GM21381 (cell line): ENCODE measurements at regions not wholly inside any gene's neighbourhood (a gene's known extent, or its start where the extent isn't known, plus 50 kb on each side); places are given as distances from the start of the nearest gene placed in this dataset.

Experiments used
- ATAC-seq: cut with Tn5 transposase; IDR thresholded peaks from one replicate; pipeline ENCODE4 v1.9.1; 2021; ENCODE audit warnings: mild to moderate bottlenecking, moderate library complexity; ENCODE audit not compliant: unreplicated experiment

DNA sequence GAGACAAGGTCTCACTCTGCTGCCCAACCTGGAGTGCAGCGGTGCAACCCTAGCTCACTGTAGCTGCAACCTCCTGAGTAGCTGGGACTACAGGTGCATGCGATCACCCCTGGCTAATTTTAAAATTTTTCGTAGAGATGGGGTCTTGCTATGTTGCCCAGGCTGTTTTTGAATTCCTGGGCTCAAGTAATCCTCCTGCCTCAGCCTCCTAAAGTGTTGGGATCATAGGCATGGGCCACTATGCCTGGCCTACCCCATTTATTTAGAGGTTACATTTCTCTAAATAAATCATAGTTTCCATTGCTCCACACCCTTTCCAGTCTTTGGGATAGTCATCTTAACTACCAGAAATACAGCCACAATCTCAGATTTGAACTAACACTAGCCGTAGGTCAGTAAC is 134.7 kb upstream of the CITED2 start:
- no peak for ATAC-seq

DNA sequence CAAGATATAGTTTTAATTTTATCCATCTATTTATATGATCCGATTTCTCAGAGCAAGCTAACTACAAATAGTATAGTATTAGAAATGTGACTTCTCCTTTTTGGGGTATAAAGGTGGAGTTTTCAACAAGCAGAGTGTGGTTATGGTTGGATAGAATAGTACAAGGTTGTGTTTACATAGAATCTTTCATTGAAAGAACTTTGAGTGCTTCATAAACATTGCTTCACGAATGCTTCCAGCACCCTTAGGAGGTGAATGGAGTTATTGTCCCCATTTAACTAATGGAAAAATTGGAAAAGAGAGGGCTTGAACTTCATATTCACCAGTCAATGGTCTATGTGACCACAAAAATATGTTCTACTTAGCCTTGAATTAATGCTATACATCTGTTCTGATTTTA is 134.1 kb upstream of the CITED2 start:
- no peak for ATAC-seq

- no peak for ATAC-seq
Observed at GRCh38 chr6:139508023-139508422, 133.6 kb upstream of the CITED2 start.

- no peak for ATAC-seq
Observed at GRCh38 chr6:139500977-139501376, 126.5 kb upstream of the CITED2 start.

DNA sequence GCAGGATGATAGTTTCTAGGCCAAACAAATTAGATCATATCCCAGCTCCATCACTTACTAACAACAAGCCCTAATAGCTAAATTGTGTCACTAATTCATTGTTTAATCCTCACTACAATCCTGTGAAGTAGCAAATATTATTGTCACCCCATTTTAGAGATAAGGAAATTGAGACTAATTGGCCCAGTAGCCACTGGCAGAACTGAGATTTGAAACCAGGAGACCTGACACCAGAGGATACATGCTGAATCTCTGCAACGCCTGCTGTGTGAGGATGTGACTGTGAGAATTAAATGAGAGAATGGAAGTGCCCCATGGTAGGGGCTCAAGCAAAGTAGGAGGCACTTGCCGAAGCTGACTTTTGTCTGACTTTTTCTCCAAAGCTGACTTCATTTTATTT is 124.3 kb upstream of the CITED2 start:
- no peak for ATAC-seq

GRCh38 chr6:139497345-139497961 is 123.0 kb upstream of the CITED2 start:
- no peak for ATAC-seq

DNA sequence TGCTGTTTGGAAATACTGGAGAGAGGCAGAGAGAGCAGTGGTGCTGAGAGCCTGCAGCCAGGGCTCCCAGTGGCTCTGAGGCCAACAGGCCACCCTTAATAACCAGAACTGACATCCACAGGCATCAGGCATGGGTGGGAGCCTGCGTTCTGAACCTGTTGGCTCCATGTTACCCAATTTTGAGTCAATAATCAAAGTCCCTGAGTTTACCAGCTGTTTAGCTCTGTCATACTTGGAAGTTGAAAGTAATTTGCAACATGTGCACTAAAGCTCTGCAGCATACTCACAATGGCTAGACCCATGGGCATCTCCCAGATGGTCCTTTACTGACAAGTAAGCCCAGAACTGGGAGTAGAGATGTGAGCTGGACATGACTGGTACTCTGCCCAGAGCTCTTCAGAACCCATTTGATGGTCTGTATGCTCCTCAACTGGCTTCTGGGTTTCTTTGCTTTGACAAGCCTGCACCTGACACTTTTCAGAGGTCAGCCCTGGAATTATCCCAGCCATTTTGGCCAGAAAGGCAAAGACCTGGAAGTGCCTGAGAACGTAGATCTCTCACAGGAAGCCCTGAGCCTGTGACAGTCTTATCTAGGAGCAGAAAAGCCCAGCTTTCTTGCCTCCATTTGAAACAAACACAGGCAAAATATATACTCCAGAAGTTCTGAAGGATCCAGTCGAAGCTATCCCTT is 122.4 kb upstream of the CITED2 start:
- no peak for ATAC-seq

DNA sequence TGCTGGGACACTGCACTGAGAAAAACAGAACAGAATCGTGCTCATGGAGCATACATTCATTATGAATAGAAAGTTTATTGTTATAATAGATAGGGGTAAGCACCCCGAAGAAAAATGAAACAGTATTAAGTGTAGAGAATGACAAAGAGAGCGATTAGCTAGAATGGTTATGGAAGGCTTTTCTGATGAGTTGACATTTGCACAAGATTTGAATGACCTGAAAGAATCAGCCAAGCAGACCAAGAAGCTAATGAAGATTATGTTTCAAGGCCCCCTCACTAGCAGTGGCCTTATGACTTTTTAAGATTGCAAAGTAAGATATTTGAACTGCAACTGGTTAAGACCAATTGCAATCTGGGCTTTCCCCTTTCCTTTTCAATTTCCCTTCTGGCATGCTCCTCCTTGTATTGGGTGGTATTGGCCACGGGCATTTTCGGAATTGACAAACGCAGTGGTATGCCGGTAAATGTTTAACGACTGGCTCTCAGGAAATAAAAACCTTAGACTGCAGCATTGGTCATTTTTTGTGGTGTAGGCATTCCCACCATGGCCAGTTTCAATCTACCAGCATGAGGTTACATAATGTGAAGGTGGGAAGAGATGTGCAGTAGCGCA is 120.0 kb upstream of the CITED2 start:
- ATAC-seq = no peak

DNA sequence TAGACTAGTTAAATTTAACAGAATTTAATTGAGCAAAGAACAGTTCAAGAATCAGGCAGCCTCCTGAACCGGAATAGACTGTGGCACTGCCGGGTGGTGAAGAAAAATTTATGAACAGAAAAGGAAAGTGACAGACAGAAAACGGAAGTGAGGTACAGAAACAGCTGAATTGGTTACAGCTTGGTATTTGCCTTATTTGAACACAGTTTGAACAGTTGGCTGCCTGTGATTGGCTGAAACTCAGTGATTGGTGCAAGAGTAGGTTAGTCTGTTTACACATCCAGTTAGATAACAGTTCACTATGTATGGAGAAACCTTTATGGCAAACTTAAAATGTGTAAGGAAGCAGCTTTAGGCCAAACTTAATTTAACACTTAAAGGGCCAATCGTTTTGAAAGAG is 116.0 kb upstream of the CITED2 start:
- ATAC-seq = no peak

GRCh38 chr6:139486476-139486799 is 112.0 kb upstream of the CITED2 start:
- no peak for ATAC-seq

- ATAC-seq = no peak
Observed at GRCh38 chr6:139485742-139486475, 111.5 kb upstream of the CITED2 start.

DNA sequence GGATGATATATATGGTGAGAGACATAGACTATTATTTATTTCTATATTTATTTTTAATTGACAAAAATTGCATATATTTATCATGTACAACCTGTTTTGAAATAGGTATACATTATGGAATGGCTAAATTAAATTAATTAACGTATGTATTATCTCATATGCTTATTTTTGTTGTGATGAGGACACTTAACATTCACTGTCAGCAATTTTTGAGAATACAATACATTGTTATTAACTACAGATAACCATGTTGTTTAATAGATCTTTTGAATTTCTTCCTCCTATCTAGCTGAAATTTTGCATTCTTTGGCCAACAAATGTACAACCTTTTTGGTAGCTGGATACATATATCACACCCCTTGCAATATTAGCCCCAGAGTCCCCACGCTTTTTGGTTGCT is 110.7 kb upstream of the CITED2 start:
- ATAC-seq = no peak

- ATAC-seq = no peak
Observed at GRCh38 chr6:139483079-139483478, 108.6 kb upstream of the CITED2 start.

DNA sequence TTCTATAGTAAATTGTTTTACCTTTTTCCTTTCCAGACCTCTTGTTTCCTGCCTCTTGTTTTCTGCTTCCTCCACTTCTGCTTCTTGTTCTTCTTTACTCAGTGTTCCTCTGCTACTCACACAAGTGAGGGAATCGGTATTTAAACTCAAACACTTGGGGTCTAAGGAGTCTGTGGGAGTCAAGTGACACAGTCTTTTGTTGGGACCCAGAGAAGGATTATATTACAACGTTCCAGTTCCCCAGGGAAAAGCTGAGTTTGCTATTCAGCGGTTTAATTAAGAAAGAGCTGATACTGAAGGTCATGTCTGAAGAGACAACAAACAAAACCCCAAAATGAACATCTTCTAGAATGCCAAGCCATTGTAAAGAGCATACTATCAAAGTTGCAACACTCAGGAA is 107.8 kb upstream of the CITED2 start:
- ATAC-seq = no peak

GRCh38 chr6:139480356-139481165 is 106.1 kb upstream of the CITED2 start:
- no peak for ATAC-seq

GRCh38 chr6:139479433-139480222 is 105.2 kb upstream of the CITED2 start:
- ATAC-seq = no peak

GRCh38 chr6:139475646-139476045 is 101.2 kb upstream of the CITED2 start:
- no peak for ATAC-seq

- no peak for ATAC-seq
Observed at GRCh38 chr6:139475241-139475640, 100.8 kb upstream of the CITED2 start.

GRCh38 chr6:139474145-139475108 is 100.0 kb upstream of the CITED2 start:
- ATAC-seq = no peak
